Thyroid gland (tissue), 4 donors: ENCODE measurements at regions not wholly inside any gene's neighbourhood (a gene's known extent, or its start where the extent isn't known, plus 50 kb on each side); places are given as distances from the start of the nearest gene placed in this dataset.

Source experiments
- CTCF ChIP-seq, 6 experiments: fragments of 200-600 bp in 3 of 6; fragments of 450-650 bp in 3 of 6; sonication (generic) in 3 of 6; IDR thresholded peaks; one replicate each; pipeline ENCODE4 v1.5.1; 2016 to 2019; ENCODE audit warnings: antibody characterized with exemption in 6 of 6, mild to moderate bottlenecking in 2 of 6, inconsistent platforms in 1 of 6, moderate library complexity in 1 of 6
- POLR2A ChIP-seq, 2 donors: fragments of 450-650 bp; IDR thresholded peaks; one replicate each; pipeline ENCODE4 v1.6.1; 2017; ENCODE audit warnings: antibody characterized with exemption in 2 of 2, mild to moderate bottlenecking in 2 of 2, moderate library complexity in 1 of 2

- no peak for TF ChIP-seq CTCF (IDR thresholded peaks at IDR 0.05)
- TF ChIP-seq POLR2A (IDR thresholded peaks at IDR 0.05): no peak
These were observed 707.9 kb upstream of the PITX2 start for GRCh38 chr4:111330786-111331185.
